ENCODE measurements at regions not wholly inside any gene's neighbourhood (a gene's known extent, or its start where the extent isn't known, plus 50 kb on each side); places are given as distances from the start of the nearest gene placed in this dataset.

DNA sequence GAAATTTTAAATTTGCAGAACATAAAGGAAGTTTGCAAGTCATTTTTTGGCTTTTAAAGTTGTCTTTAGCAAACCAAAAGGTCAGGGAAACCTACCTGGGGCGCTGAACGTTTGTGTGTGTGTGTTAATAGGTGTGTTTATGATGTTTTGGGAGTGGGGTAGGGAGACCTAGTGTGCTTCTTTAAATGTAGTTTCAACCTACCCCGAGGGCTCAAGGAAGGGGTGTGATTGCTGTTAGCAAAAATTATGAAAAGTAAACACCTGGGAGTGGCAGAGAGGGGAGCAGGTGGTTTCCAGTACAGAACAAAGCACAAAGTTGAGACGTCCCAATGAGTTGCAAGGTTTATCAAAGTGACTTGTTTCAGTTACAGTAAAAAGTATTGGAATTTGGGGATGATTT, 58.7 kb upstream of the WDR26 start:
- TF ChIP-seq, protein P1, sequence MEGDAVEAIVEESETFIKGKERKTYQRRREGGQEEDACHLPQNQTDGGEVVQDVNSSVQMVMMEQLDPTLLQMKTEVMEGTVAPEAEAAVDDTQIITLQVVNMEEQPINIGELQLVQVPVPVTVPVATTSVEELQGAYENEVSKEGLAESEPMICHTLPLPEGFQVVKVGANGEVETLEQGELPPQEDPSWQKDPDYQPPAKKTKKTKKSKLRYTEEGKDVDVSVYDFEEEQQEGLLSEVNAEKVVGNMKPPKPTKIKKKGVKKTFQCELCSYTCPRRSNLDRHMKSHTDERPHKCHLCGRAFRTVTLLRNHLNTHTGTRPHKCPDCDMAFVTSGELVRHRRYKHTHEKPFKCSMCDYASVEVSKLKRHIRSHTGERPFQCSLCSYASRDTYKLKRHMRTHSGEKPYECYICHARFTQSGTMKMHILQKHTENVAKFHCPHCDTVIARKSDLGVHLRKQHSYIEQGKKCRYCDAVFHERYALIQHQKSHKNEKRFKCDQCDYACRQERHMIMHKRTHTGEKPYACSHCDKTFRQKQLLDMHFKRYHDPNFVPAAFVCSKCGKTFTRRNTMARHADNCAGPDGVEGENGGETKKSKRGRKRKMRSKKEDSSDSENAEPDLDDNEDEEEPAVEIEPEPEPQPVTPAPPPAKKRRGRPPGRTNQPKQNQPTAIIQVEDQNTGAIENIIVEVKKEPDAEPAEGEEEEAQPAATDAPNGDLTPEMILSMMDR (IDR thresholded peaks at IDR 0.05; ENCODE audit: insufficient read depth, low read depth, low read length), result no peak
- no peak for TF ChIP-seq EZH2 (IDR thresholded peaks at IDR 0.05; ENCODE audit: insufficient read depth, low read length)

Measured in astrocyte (in vitro differentiated cells and primary cell).